HepG2 (cell line): ENCODE measurements at regions not wholly inside any gene's neighbourhood (a gene's known extent, or its start where the extent isn't known, plus 50 kb on each side); places are given as distances from the start of the nearest gene placed in this dataset.

Experiments
- ATAC-seq: fragments of 200-7000 bp; cut with Tn5 transposase; 3 replicates; pipeline ENCODE4 v1.9.1; 2020; ENCODE audit warnings: mild to moderate bottlenecking, moderate library complexity
- BruUV-seq: library from RNA; stranded (reverse); fragments of 400-500 nt; replicated peaks from 2 replicates; lab custom pipeline; 2021; lab: Mats Ljungman, UMichigan
- CTCF ChIA-PET: fragments of 300-600 bp; formaldehyde crosslinking; extraction: SDS; loops from one replicate; lab custom pipeline; 2021; ENCODE audit warnings: low total read pairs, inconsistent platforms, low intra/inter-chr PET ratio; lab: Yijun Ruan, JAX
- POLR2A ChIA-PET: fragments of 350-600 bp; sonication (Branson Sonifier 250); formaldehyde crosslinking; loops from one replicate; lab custom pipeline; 2020; ENCODE audit warnings: antibody characterized with exemption, inconsistent platforms; lab: Yijun Ruan, JAX
- DNase-seq: peaks from one replicate; pipeline ENCODE4 v3.0.0-alpha.2; 2015; ENCODE audit warnings: low spot score
- FAIRE-seq: peaks from 3 replicates; lab custom pipeline; 2011; peaks lifted over from hg19 to GRCh38; lab: Jason Lieb, UNC
- H2AFZ ChIP-seq: one replicate; pipeline ENCODE4 v1.6.1; 2011; ENCODE audit warnings: low read length, inconsistent platforms
- H3K27ac ChIP-seq: fragments of 300-600 bp; 3 replicates; pipeline ENCODE4 v1.8.0; 2011; ENCODE audit warnings: mixed run types, mild to moderate bottlenecking, mixed read lengths, low read length, inconsistent platforms; ENCODE audit not compliant: insufficient read depth; ENCODE audit errors: extremely low read length
- H3K27me3 ChIP-seq, 2 experiments: fragments of 200-600 bp in 1 of 2; 2 replicates in 1 of 2; 3 replicates in 1 of 2; pipeline versions ENCODE4 v1.6.0 to v1.8.0; 2011; ENCODE audit warnings: low read length in 2 of 2, mild to moderate bottlenecking in 2 of 2, moderate library complexity in 2 of 2, inconsistent platforms in 1 of 2; ENCODE audit not compliant: insufficient read depth in 2 of 2, control insufficient read depth in 1 of 2
- H3K36me3 ChIP-seq, 2 experiments: fragments of 200-600 bp in 1 of 2; replicated peaks in 1 of 2; 2 replicates in 1 of 2; 3 replicates in 1 of 2; pipeline versions ENCODE4 v1.5.1 to v1.8.0; 2011; ENCODE audit warnings: low read length in 2 of 2, inconsistent platforms in 1 of 2; ENCODE audit not compliant: insufficient read depth in 2 of 2, control insufficient read depth in 1 of 2
- H3K4me1 ChIP-seq: 2 replicates; pipeline ENCODE4 v1.5.1; 2012; ENCODE audit warnings: low read length, inconsistent platforms; ENCODE audit not compliant: insufficient read depth
- H3K4me2 ChIP-seq: 2 replicates; pipeline ENCODE4 v1.6.0; 2011; ENCODE audit warnings: low read depth, low read length, inconsistent platforms
- H3K4me3 ChIP-seq, 3 experiments: fragments of 200-600 bp in 1 of 3; sonication (generic), shearing (Covaris generic) in 1 of 3; replicated peaks in 1 of 3; 2 replicates each; pipeline ENCODE4 v1.5.1; 2011 to 2016; ENCODE audit warnings: low read length in 3 of 3, inconsistent platforms in 2 of 3, low read depth in 2 of 3, mild to moderate bottlenecking in 2 of 3, control low read depth in 1 of 3, mixed read lengths in 1 of 3; ENCODE audit not compliant: insufficient read depth in 1 of 3
- H3K79me2 ChIP-seq: one replicate; pipeline ENCODE4 v1.6.1; 2011; ENCODE audit warnings: low read length, inconsistent platforms; ENCODE audit not compliant: insufficient read depth
- H3K9ac ChIP-seq: 2 replicates; pipeline ENCODE4 v1.6.0; 2011; ENCODE audit warnings: mild to moderate bottlenecking, low read depth, low read length, inconsistent platforms; ENCODE audit not compliant: insufficient read depth
- H3K9me3 ChIP-seq: 2 replicates; pipeline ENCODE4 v1.5.1; 2012; ENCODE audit warnings: mild to moderate bottlenecking, low read length
- H4K20me1 ChIP-seq: 2 replicates; pipeline ENCODE4 v1.6.0; 2011; ENCODE audit warnings: inconsistent platforms, mild to moderate bottlenecking, low read length, moderate library complexity; ENCODE audit not compliant: insufficient read depth
- HES4 ChIP-seq: sonication (generic); formaldehyde crosslinking; IDR thresholded peaks from 2 replicates; pipeline ENCODE4 v1.9.0; 2021; ENCODE audit warnings: mild to moderate bottlenecking, missing genetic modification reagents, borderline replicate concordance
- IRX3 ChIP-seq: sonication (generic); formaldehyde crosslinking; IDR thresholded peaks from 2 replicates; pipeline ENCODE4 v1.8.1; 2023; ENCODE audit warnings: mild to moderate bottlenecking, low read depth, missing genetic modification reagents, borderline replicate concordance
- JDP2 ChIP-seq: sonication (generic); formaldehyde crosslinking; IDR thresholded peaks from 2 replicates; pipeline ENCODE4 v1.8.1; 2022; ENCODE audit warnings: missing genetic modification reagents, borderline replicate concordance
- KLF11 ChIP-seq: IDR thresholded peaks from 2 replicates; pipeline ENCODE4 v1.6.1; 2016; ENCODE audit warnings: missing compliant biosample characterization
- MED8 ChIP-seq: sonication (generic); formaldehyde crosslinking; IDR thresholded peaks from 2 replicates; pipeline ENCODE4 v1.8.1; 2023; ENCODE audit warnings: mild to moderate bottlenecking, missing genetic modification reagents; ENCODE audit not compliant: insufficient replicate concordance
- NFIC ChIP-seq: IDR thresholded peaks from 2 replicates; pipeline ENCODE4 v1.6.1; 2012; ENCODE audit warnings: mild to moderate bottlenecking, low read length, inconsistent platforms
- ZKSCAN5 ChIP-seq: sonication (generic); formaldehyde crosslinking; IDR thresholded peaks from 2 replicates; pipeline ENCODE4 v1.5.1; 2020; ENCODE audit warnings: mild to moderate bottlenecking, missing genetic modification reagents
- ZNF672 ChIP-seq: sonication (generic); formaldehyde crosslinking; IDR thresholded peaks from 2 replicates; pipeline ENCODE4 v1.8.1; 2022; ENCODE audit warnings: missing genetic modification reagents
- ZNF746 ChIP-seq: sonication (generic); formaldehyde crosslinking; IDR thresholded peaks from 2 replicates; pipeline ENCODE4 v1.8.0; 2022; ENCODE audit warnings: mild to moderate bottlenecking, missing genetic modification reagents
- ZNF776 ChIP-seq: sonication (generic); formaldehyde crosslinking; IDR thresholded peaks from 2 replicates; pipeline ENCODE4 v1.4.0; 2020; ENCODE audit warnings: mild to moderate bottlenecking, missing genetic modification reagents
- WGBS: methylation state at CpG from one replicate; pipeline ENCODE4 v1.1.6; 2017; ENCODE audit warnings: low lambda C conversion rate; 5-methylcytosine and 5-hydroxymethylcytosine counted together
- in situ Hi-C: cut with HindIII; loops from 2 replicates; pipeline ENCODE4 v1.10.0; 2017; ENCODE audit warnings: low pct_unique_long_range_greater_than_20kb; ENCODE audit not compliant: extremely low pct_ligation_motif_present
- intact Hi-C: fragments of 100-400 bp; cut with micrococcal nuclease; formaldehyde crosslinking; loops from one replicate; pipeline ENCODE4 v1.10.0; 2022; ENCODE audit not compliant: unreplicated experiment
- TF ChIP-seq, protein P1 (sequence below): sonication (generic); formaldehyde crosslinking; IDR thresholded peaks from 2 replicates; pipeline ENCODE4 v1.8.1; 2023; ENCODE audit warnings: missing genetic modification reagents, inconsistent platforms, borderline replicate concordance
- TF ChIP-seq, protein P2 (sequence below): IDR thresholded peaks from 2 replicates; pipeline ENCODE4 v1.6.1; 2016; ENCODE audit warnings: mild to moderate bottlenecking, missing biosample characterization, missing genetic modification reagents

DNA sequence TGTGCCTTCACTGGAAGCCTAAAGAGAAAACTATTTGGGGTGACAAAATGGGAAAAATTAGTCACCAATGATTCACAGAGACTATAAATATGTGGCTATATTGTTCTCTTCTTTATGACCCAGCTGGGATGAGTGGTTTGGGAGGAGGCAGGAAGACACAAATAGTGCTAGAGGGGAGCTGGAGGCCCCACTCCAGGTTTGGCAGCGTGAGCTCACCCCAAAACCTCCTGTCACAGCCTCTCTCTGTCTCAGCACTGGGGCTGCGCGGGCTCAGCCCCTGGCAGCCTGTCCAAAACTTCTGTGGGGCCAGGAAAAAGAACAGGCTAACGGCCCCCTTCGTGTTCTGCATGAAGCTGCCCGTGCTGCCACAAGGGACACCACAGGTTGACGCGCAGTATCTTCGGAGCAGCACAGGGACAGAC lies 73.2 kb upstream of the LCLAT1 start:
- Histone ChIP-seq H3K79me2 (no peaks in the 10 kb centered on the region), H3K27me3 (no peaks in the 10 kb centered on the region), H2AFZ (no peak overlapping the region), H3K36me3 (no peaks in the 10 kb centered on the region), H3K9ac (no peak overlapping the region), H3K27ac (no peak overlapping the region), H3K9me3 (no peaks in the 10 kb centered on the region), H4K20me1 (no peaks in the 10 kb centered on the region), H3K4me3 (no peak overlapping the region), H3K4me2 (no peak overlapping the region), H3K4me1 (no peaks in the 10 kb centered on the region)
- in situ Hi-C loops (no loop called here), intact Hi-C loops (no loop called here)
- FAIRE-seq (no peak), ATAC-seq (peak; percentile 69), DNase-seq (no peak)
- CTCF ChIA-PET, result no interaction called here
- POLR2A ChIA-PET, result no interaction called here
- WGBS, result 20% methylated on average over 8 of the region's 9 CpGs
- no TSS peak for BruUV-seq
- TF ChIP-seq KLF11 (CRISPR knock-in tag), result no peak
- no peak for TF ChIP-seq ZNF672 (CRISPR knock-in tag)
- no peak for TF ChIP-seq ZKSCAN5 (CRISPR knock-in tag)
- no peak for TF ChIP-seq JDP2 (CRISPR knock-in tag)
- TF ChIP-seq NFIC, result no peak
- TF ChIP-seq, all 625 proteins: peak for 0

DNA sequence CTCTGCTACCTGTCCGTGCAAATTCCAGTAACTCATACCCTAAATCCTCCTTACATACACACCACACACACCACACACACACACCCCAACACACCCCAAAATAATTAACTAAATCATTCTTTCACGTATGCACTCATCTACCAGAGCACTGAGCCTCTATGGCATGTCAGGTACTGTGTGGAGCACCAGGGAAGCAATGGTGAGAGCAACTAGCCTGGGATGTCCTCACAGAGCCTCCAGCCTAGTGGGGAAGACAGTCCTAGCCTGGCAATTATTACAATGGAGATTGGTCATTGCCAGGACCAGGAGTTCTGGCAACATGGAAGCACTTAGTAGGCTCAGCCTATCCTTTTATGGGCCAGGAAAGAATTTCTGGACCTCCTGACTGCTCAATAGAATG lies 72.7 kb upstream of the LCLAT1 start:
- no peak for DNase-seq
- no peak for FAIRE-seq
- no TSS peak for BruUV-seq
- Histone ChIP-seq H4K20me1 (no peaks in the 10 kb centered on the region), H3K27me3 (no peaks in the 10 kb centered on the region), H3K4me2 (no peak overlapping the region), H3K79me2 (no peaks in the 10 kb centered on the region), H3K36me3 (no peaks in the 10 kb centered on the region), H3K4me3 (no peak overlapping the region), H3K9me3 (no peaks in the 10 kb centered on the region), H2AFZ (no peak overlapping the region), H3K27ac (no peak overlapping the region), H3K9ac (no peak overlapping the region), H3K4me1 (no peaks in the 10 kb centered on the region)
- TF ChIP-seq ZNF776 (CRISPR knock-in tag) (no peak), MED8 (CRISPR knock-in tag) (no peak), ZNF746 (CRISPR knock-in tag) (no peak), IRX3 (CRISPR knock-in tag) (no peak), HES4 (CRISPR knock-in tag) (no peak)
- TF ChIP-seq, protein P1, sequence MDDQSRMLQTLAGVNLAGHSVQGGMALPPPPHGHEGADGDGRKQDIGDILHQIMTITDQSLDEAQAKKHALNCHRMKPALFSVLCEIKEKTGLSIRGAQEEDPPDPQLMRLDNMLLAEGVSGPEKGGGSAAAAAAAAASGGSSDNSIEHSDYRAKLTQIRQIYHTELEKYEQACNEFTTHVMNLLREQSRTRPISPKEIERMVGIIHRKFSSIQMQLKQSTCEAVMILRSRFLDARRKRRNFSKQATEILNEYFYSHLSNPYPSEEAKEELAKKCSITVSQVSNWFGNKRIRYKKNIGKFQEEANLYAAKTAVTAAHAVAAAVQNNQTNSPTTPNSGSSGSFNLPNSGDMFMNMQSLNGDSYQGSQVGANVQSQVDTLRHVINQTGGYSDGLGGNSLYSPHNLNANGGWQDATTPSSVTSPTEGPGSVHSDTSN (CRISPR knock-in tag), result no peak
- TF ChIP-seq, protein P2, sequence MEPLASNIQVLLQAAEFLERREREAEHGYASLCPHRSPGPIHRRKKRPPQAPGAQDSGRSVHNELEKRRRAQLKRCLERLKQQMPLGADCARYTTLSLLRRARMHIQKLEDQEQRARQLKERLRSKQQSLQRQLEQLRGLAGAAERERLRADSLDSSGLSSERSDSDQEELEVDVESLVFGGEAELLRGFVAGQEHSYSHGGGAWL (CRISPR knock-in tag), result no peak
- in situ Hi-C loops (no loop called here), intact Hi-C loops (no loop called here)
- ChIA-PET POLR2A (no interaction called here), CTCF (no interaction called here)
- 8% methylated on average over 2 of the region's 2 CpGs for WGBS
- peak; percentile 41; the same call in 2 of the 3 replicates for ATAC-seq
